Kasumi-1 (cell line): ENCODE measurements at regions not wholly inside any gene's neighbourhood (a gene's known extent, or its start where the extent isn't known, plus 50 kb on each side); places are given as distances from the start of the nearest gene placed in this dataset.

Experiments used
- DNase-seq, 2 experiments: peaks; one replicate each; lab custom pipeline; 2025; lab: John Stamatoyannopoulos, UW

DNA sequence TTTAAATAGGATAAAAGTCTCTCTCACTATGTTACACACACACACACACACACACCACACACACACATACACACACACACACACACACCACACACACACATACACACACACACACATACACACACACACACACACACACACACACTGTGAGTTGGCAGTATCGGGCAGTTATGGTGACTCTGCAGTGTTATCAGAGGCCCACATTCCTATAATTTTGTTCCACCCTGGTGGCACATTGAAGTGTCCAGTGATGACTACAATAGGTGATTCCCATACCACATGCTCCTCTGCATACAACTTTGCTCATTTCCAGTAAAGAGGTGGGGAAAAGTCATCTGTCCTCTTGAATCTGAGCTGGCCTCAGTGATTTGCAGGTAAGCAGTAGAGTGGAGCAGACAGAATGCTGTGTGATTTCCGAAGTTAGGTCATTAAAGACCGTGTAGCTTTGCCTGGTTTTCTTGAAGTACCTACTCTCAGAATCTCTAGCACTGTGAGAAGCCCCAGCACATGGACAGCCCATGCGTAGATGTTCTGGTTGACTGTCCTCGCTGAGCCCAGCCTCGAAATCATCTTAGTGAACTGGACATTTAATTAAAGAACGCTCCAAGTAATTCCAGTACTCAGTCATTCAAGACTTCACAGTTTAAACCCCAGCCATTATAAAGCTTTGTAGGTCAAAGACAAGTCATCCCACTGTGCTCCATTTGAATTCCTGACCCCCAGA, 836.6 kb upstream of the SOX9 start:
- DNase-seq: no peak

DNA sequence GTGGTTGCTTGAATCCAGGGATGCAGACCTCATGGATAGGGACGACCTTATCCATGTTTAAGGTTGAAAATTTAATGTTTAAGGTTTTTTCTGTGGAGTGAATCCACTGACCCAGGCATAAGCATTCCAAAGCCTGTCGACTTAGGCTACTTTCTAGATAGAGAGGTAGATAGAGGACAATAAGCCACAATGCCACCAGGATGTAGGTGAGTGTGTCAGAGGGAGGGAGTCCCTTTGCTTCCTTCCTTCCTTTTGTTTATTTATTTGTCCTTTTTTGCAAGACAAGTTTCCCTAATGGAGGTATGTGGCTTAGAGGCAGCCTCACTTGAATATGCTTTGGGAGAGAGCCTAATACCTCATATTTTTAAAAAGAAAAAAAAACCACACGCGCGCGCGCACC, 834.2 kb upstream of the SOX9 start:
- DNase-seq: no peak

DNA sequence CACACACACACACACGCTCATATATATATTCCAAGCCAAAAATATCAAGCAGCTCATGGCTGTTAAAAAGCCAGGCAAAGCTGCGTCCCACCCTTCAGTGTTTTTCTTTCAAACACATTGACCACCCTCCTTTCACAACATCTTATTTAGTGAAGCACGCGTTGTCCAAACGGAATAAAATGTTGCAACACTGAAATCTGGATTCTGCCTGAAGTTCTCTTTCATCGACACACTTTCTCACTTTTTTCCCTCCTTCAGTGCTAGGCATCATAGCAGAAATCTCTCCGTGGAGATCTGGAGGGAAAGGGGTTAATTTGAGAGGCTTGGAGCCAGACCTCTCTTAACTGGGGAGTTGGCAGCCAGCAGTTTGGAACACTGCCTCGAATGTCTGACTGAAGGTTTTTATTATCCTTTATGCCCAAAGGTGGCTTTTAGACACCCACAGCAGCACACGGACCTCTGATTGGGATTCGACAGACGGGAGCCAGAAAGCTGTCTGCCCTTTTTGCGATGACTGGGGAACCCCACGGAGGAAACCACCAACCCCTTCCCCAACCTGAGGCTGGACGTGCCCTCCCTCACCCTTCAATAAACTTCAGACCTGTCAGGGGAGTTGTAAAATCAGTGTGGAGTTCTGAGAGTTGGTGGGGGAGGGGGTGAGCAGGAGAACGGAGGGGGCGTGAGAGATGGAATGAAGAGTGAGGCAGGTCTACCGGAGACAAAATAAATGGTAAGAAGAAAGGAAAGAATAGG, 833.6 kb upstream of the SOX9 start:
- DNase-seq: no peak

DNA sequence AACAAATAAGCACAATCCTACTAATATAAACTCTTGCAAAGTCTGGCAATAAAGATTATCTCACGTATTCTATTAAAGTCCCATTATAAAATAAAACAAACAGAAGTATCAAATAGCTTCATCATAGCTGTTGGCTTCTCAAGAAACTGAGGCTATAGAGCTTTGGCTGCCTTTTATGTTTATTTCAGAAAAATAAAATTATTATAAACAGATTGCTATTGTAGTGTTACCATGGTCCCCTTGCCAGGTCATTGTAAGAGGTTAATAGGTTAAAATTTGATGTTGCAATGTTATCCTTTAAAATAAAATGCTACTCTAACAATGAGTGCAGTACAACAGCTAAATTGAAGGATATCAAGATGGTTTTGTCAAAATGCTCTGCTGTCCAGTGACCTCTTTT, 828.8 kb upstream of the SOX9 start:
- DNase-seq: no peak

DNA sequence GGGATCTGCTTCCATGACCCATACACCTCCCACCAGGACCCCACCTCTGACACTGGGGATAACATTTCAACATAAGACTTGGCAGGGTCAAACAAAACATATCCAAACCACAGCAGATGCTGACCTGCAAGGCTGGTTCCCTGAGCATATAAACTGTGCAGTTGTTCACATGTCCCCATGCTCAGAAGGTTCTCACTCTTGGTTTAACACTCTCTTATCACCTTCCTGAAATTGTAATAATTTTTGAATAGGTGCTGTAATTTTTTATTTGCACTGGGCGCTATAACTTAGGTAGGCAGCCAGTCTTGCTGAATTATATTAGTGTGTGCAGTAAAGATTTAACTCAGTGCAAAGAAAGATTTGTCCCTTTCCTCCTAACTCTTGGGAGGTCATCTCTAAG, 824.8 kb upstream of the SOX9 start:
- no peak for DNase-seq

DNA sequence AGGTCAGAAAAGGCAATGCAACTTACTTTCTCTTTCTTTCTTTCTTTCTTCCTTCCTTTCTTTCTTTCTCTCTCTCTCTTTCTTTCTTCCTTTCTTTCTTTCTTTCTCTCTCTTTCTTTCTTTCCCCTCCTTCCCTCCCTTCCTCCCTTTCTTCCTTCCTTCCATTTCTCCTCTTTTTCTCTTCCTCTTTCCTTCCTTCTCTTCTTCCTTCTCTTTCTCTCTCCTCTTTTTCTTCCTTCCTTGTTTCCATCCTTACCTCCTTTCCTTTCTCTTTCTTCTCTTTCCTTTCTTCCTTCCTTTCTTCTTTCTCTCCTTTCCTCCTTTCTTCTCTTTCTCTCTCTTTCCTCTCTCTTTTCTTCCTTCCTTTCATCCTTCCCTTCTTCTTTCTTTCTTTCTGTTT, 819.8 kb upstream of the SOX9 start:
- DNase-seq: no peak

DNA sequence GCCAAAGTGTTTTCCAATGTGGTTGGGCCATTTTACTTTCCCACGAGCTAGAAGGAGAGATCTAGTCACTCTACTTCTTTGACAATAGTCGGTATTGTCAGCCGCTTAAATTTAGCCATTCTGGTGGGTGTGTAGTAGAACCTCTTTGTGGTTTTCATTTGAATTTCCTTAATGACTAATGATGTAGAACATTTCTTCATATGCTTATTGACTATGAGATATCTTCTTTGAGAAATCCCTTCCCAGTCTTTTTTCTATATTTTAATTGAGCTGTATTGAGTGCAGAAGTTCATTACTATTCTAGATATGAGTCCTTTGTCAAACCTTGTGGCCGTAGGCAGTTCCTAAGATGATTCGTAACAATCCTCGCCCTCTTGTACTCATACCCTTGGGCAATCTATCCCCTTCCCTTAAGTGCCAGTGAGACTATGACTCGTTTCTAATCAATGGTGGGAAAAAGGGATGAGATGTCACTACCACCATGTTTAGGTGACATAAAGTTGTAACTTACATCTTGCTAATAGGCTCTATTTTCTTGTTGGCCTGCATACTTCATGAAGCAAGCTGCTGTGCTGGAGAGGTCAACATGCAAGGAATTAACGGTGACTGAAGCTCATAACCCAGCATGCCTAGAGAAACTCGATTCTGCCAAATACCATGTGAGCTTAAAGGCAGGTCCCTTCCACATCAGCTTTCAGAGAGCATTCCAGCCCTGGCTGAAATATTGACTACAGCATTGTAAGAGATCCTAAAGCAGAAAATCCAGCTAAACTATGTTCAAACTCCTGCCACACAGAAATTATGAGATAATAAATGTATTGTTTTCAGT, 817.9 kb upstream of the SOX9 start:
- no peak for DNase-seq

DNA sequence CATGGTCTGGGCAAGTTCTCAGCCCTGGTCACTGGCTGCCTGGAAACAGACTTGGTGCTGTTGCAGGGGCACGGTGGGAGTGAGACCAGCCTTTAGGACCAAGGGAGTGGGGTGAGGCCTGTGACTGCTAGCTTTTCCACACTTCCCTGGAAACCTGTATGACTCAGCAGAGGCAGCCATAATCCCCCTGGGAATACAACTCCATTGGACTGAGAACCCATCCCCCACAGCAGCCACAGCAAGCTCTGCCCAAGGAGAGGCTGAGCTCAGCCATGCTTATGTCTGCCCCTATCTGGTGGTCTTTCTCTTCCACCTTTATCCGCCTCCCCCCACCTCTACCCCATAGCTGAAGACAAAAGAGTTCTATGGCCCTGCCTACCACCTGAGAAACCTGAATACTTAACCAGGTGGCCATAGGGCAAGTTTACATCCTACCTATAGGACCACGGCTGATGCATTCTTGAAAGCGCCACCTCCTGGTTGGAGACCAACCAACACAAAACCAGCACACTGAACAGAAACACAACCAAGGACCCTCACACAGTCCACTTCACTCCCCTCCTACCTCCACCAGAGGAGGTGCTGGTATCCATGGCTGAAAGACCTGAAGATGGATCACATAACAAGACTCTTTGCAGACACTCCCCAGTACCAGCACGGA, 816.2 kb upstream of the SOX9 start:
- DNase-seq: no peak

DNA sequence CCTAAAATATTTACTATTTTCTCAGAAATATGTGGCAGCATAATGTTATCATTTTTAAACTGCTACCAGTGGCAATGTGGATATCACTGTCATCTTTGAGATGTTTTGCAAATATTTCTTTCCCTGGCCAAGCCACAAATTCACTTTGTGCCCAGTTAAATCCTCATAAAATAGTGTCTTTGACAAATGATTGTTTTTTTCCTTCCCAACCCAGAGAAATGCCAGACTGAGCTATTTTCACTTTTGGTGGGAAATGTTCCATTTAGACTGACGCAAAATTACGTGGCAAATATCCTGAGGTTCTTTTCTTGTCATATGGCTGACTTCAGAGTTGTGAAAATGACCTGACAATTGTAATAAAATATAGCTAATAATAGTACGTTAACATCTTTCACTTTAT, 807.0 kb upstream of the SOX9 start:
- no peak for DNase-seq

DNA sequence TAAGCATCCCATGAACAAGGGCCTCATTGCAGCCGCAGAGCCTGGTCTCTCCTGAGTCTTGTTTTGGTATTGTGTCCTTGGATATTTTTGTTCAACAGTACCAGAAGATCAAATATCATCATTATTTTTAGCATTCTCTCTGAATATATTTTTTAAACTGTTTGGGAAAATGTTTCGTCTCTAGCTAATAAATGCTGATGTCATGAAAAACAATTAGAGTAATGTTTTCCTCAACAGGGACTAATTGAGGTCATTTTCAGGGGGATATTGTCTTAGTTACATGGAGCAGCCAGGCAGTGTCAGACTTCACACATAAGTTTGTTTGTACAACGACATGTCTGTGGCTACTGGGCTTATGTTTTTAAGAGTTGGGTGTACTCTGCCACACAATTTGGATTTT, 805.3 kb upstream of the SOX9 start:
- DNase-seq: no peak

DNA sequence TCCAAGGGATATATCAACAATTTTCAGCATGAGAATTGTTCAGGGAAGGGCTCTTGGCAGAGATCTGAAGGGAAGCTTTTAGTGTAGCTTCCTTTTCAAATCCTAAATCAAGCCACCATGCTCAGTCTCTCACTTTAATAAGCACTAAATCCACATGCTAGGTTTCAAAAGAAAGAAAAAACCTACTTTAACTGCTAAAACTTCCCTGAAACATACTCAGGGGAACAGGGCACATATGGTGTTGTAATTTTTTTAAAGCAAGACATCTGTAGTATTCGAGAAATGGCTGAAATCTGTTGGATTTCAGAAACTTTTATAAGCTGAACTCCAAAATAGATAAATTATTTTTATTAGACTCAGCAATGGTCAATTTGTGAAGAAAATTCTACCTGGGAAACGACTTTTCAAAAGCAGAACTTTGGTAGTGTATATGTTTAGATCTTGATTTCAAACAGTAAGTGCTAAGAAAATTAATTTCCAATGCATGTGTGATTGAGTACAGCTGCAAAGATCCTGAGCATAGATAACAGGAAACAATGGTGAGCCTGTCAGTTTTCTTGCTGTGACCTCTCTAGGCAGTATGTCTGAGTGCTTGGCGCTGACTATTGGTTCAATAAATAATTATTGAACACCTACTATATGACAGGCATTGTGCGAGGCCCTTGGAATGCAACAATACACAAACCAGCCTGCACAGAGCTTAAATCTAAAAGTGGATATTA, 804.5 kb upstream of the SOX9 start:
- no peak for DNase-seq

DNA sequence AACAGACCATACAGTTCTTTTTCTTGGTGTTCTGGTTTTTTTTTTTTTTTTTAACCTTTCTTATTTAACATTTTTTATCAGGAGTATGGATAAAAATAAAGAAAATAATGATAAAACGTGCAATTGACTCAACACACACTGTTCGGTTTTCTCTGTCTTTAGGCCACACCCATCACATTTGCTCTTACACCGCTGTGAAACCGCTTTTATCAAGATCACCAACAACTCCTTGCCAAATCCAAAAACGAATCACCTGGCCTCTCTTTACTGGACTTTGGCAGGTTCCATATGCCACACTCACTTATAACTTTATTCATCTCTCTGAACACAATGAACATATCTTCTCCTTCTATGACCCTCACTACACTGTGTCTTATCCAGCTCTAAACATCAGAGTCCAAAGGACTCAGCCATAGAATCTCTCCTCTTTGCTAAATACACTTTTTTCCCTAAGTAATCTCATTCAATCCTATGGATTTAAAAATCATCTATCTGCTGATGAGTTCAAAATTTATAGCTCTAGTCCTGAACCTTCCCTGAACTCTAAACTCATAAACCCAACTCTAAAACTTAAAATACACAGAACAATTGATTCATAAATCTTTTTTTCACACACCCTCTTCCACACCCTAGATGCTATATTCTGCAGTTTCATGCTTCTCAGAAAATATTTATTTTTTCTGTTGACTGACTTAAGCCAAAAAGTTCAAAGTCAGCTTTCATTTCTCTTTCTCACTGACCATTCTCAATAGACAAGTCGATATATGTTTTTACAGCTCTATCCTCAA, 800.6 kb upstream of the SOX9 start:
- DNase-seq: no peak

DNA sequence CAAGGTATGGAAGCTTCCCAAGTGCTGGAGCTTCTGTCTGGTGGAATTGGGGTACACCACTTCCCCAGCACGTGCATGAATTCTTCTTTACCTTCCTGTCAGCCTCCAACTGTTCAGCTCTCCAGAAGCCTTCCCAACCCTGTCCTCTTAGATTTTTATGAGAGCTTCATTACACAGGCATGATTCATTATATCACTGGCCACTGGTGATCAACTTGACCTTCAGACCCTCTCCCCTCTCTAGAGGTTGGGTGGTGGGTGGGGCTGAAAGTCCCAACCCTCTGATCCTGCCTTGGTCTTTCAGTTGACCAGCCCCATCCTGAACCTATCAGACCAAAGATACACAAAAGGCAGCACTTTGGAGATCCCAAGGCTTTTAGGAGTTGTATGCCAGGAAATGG, 795.7 kb upstream of the SOX9 start:
- no peak for DNase-seq

DNA sequence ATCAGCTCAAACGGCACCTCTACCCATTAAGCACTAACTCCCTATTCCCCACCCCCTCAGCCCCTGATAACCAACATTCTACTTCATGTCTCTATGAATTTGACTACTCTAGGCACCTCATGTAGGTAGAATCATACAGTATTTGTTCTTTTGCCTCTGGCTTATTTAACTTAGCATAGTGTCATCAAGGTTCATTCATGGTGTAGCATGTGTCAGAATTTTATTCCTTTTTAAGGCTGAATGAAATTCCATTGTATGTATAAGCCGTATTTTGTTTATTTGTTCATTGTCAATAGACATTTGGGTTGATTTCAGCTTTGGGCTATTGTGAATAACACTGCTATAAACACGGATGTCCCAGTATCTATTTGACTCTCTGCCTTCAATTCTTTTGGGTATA, 794.9 kb upstream of the SOX9 start:
- no peak for DNase-seq

DNA sequence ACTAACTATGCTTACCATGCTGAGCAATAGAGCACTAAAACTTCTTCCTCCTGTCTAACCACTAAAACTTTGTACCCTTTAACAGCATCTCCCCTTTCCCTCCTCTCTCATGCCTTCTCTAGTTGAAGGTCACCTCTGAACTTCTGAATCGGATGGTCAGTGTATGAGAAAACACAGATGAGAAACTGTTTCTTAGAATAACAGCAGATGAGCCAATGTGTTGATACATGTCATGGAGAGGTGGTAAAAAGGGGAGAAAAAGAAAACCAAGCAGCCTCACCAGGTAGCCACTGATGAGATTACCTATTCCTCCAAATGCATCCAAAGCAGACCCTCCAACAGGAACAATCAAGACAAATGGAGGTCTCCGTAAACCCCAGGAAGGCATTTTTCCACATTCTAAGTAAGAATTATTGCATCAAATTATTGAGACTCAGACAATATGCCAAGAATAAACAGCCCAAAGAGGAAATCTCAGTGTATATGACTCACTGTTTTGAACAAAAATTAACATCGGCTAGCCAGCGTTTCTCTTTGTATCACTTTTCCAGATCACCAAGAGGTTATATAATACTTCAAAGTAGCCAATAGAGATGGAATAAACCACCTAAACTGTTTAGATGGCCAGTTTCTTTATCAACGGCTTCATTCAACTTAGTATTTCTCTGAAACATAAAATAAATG, 793.3 kb upstream of the SOX9 start:
- no peak for DNase-seq

DNA sequence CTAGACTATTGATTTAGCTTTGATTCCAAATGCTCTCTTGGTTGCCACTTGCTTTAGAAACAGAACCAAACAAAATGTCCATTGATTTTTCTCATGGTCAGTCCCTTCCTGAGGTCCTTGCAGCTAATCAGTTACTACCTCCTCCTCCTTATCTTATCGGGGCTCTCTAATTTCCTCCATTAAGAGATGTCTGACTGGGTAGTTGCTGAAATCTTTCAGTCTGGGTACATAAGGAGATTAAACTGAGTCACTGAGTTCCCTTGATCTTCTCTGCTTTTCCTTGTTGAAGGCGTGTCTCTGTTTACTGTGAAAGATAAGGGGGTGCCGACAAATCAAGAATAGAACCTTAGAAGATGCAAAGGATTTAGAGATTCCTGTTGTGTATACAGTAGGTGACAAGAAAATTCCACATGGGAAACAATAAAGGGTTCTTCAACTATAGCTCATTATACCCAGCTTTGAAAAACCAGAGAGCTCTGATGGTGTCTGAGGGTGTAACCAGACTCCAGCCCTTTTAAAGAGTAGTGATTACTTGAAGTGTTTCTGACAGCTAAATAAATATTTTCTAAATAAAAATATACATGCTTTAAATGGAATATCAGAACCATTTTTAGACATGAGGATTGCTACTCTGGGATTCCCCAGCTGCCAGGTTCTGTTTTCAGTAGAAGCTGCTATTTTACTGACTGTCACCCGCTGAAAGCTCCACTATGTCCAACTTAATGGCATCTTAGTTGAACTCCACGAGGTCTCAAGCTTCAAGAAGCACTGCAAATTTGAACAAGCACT, 791.3 kb upstream of the SOX9 start:
- no peak for DNase-seq

DNA sequence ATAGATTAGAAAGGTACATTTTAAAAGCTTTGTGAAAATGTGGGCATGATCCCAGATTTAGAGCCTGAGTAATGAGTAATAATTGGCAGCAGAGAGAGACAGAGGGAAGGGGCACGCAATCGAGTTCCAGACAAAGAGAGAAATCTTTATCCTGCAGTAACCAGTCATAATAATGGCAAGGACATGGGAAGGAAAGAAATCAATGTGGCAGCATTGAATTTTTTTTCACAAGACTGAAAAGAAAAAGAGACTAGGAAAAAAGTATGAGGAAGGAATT, 790.8 kb upstream of the SOX9 start:
- DNase-seq: no peak

DNA sequence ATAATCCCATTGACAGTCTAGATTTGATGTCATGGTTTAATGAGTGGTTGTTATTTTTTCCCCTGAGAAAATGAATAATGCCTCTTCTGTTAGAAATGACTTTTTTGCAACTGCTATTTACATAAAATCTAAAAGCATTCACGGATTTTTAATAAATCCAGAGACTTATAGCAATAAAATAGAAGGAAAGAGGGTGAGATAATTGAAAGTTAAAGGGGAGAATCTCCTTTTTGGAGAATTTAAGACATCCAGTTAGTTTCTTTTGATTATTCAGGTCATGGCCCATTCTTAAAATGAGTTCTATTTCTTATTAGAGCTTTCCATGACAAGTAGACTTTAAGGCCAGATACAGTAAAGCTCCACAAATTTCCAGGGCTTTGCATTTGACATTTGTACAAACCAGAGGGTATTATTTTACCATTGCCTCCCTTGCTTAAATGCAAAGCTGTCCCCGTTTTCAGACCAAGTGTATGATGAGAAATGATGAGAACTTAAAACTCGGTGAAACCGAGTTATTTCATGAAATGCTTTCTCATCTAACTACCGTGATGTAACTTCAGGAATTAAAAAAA, 789.0 kb upstream of the SOX9 start:
- DNase-seq: no peak

DNA sequence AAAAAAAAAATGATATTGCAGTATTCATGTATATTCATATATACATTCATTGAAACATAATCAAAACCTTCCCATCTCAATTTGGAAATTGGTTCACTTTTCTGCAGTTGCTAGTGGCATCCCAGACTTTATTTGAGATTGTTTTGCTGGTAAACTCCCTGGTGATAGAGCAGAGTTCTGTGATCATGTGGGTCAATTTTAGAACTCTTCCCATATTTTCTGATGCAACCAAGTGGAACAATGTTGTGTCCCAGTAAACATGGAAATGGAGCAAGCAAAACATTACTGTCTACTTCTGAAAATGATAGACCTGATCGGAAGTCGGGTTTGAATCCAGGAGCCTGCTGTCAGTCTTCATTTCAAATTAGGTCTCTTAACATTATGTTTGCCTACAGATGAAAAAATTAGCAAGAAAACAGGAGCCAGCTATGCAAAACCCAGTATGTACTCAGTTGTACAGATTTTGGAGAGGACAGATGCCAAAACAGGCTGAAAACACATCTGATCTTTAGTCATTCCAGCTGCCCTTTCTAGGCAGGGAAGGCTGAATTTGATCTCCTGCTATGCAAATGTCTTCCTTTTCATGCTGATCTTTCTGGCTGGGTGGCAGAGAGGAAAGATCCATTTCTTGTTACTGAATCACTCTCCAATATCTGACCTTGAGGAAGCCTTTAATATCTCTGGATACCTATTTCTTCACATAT, 786.6 kb upstream of the SOX9 start:
- no peak for DNase-seq
